GM21360 (cell line): ENCODE measurements at regions not wholly inside any gene's neighbourhood (a gene's known extent, or its start where the extent isn't known, plus 50 kb on each side); places are given as distances from the start of the nearest gene placed in this dataset.

Source experiments
- ATAC-seq: cut with Tn5 transposase; IDR thresholded peaks from one replicate; pipeline ENCODE4 v1.9.1; 2021; ENCODE audit warnings: mild to moderate bottlenecking, moderate library complexity; ENCODE audit not compliant: unreplicated experiment

DNA sequence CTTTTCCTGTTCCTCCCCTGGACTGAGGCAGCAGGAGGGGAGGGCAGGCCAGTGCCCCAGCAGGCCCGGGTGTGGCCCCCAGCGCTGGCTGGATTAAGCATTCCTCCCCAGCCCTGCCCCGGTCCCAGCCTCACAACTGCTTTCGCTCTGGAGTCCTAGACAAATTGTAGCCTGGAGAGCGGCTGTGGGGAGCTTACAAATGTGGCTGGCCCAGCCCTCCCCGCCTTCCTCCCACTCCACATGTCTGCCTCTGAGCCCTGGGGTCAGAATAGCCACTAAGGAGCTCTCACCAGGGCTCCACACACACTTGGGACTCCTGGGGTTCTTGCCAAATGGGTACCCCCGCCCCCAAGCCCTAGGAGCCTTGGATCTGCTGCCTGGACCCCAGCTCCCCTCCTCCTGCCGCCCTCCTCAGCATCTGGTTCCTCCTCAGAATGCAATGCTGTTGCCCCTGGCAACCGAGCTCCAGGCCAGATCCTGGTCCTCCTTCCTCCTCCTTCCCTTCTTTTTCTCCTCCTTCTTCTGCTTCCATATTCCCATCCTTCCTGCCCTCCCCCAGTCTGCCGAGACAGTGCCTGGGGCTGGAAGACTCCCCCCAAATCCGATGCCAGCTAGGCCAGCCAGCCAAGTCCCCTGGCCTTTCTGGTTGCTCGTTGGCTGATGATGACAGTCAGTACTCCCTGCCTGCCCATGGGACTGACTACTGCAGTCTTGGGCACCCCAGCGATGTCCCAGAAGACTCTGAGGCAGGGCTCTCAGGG lies 91.1 kb downstream of the LINGO1 start:
- ATAC-seq: no peak

GRCh38 chr15:77540312-77541060 lies 92.2 kb downstream of the LINGO1 start:
- no peak for ATAC-seq

DNA sequence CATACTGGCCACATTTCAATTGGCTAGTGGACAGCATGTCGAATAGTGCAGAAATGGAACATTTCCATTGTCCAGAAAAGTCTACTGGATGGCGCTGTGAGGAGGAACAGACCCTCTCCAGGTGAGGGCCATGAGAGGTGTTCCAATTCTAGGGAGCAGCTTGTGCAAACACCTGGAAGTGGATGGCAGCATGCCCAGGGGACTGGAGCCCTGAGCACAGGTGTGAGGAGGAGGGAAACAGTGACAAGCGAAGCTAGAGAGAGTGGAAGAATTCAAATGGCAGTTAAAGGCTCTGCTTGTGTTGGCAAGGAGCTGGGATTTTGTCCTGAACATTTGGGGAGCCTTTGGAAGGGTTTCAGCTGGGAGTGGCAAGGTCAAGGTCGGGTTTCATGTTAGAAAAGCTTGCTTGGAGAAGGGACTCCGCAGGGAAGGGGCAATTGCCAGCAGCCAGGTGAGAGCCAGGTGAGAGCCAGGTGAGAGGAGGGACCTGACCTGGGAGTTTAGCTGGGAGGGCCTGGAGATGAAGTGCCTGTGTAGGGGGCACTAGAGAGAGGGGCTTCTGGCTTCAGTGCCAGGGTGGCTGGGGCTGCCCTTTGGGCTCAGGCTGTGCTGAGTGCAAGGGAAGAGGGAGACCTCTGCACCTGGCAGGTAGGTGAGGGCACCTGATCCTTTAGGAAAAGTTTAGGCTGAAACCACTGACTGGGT lies 93.8 kb downstream of the LINGO1 start:
- ATAC-seq: no peak

DNA sequence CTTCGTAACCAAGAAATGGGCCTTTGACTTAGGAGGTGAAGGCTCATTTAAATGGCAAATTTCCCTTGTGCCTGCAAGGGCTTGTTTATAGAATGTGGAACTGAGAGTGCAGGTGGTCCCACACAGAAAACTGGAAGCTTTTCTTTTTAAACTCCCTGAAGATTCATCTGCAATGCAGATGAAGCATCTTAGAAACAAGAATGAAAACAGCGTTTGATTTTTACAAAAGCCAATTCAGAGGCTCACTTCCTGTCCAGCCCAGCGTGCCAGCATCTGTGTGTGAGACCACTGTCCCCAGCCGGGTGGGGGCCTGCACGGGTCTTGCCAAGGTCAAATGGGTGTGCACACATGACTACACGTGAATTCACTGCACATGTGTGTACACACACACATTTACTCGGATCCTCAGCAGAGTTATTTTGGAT lies 94.7 kb downstream of the LINGO1 start:
- ATAC-seq: peak; percentile 67

DNA sequence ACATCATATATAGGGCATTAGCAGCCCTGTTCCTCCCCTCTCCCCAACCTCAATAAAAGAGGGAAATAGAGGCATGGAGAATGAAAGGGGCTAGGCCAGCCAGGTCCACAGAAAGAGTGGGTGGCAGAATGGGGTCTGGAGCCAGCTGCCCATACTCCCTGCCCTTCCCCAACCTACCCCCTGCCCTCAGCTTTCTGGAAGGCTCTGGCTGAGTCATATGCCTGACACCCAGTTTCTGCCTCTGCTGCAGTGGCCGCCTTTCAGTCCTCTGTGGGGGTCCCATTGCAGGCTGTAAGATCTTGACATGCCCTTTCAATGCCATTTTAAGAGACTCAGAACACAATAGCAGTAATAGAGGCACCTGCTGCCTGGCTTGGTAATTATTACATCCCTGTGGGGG lies 95.7 kb downstream of the LINGO1 start:
- no peak for ATAC-seq

DNA sequence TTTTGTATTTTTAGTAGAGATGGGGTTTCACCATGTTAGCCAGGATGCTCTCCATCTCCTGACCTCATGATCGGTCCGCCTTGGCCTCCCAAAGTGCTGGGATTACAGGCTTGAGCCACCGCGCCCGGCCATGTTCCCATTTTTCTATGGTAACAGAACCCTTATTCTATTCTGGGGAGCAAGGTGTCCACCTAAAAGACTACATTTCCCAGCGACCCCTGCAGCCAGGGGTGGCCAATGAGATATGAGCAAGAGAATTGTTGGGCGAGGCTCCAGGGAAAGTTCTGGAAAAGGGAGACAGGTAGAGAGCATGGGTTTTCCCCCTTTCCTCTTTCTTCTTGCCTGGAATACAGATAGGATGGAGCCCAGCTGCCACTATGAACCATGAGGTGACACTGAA lies 96.9 kb downstream of the LINGO1 start:
- ATAC-seq: no peak
